ENCODE measurements at regions not wholly inside any gene's neighbourhood (a gene's known extent, or its start where the extent isn't known, plus 50 kb on each side); places are given as distances from the start of the nearest gene placed in this dataset.

GRCh38 chr5:175253597-175253996 lies 190.4 kb downstream of the DRD1 start:
- CTCF ChIA-PET, result no interaction called here
- no peaks in the 10 kb centered on the region for H3K27me3 Mint-ChIP-seq
- no peak overlapping the region for H3K4me3 Mint-ChIP-seq
- no peaks in the 10 kb centered on the region for H3K4me1 Mint-ChIP-seq
- no peak for DNase-seq
- no peaks in the 10 kb centered on the region for H3K9me3 Mint-ChIP-seq
- H3K36me3 Mint-ChIP-seq, result no peaks in the 10 kb centered on the region
- H3K27ac Mint-ChIP-seq, result no peak overlapping the region

DNA sequence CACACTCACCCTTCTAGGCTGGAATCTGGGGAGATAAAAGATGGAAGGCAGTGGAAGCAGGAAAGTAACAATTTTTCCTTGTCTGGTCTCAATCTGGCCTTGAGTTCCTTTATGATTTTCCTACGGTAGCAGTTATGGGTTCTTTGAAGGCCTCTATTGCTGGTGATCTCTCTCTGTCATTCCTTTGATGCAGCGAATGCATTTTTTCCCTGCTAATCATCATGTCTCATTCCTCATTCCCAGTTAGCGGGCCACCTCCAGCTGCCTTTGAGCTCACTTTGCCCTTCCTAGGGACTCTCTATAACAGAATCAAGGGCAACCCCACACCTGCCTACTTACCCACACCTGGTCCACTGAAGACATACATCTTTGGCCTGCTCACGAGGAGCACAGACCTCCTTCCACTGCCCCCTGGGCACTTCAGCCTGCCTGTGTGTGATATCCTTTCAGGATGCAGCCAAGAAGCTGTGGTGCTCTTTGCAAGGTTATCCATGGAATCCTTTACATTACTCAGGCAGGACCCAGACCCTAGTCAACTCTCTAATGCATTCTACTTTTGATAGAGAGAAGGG lies 191.7 kb downstream of the DRD1 start:
- no peak overlapping the region for H3K27ac Mint-ChIP-seq
- CTCF ChIA-PET, result no interaction called here
- no peaks in the 10 kb centered on the region for H3K9me3 Mint-ChIP-seq
- H3K36me3 Mint-ChIP-seq, result no peaks in the 10 kb centered on the region
- H3K27me3 Mint-ChIP-seq, result no peaks in the 10 kb centered on the region
- no peak overlapping the region for H3K4me3 Mint-ChIP-seq
- DNase-seq, result no peak
- no peaks in the 10 kb centered on the region for H3K4me1 Mint-ChIP-seq

DNA sequence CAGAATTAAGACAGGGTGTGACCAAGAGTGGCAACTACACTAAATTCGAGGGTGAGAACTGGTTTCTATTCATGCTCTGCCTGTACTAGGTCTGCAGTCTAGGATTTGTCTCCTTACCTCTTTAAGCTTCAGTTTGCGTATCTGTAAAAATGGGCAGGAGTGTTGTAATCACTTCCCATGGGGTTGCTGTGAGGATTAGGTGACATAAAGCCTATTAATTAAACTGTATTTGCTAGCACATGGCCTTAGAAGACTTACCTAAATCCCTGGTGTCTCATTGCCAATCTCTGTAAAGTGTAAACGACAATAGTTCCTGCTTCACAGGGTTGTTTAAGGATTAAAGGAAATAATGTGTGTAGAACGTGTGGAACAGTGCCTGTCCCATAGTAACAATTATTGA lies 193.6 kb downstream of the DRD1 start:
- H3K4me1 Mint-ChIP-seq, result no peaks in the 10 kb centered on the region
- H3K9me3 Mint-ChIP-seq, result no peaks in the 10 kb centered on the region
- H3K4me3 Mint-ChIP-seq, result no peak overlapping the region
- H3K36me3 Mint-ChIP-seq, result no peaks in the 10 kb centered on the region
- H3K27ac Mint-ChIP-seq, result no peak overlapping the region
- CTCF ChIA-PET, result no interaction called here
- peaks cover 9% of the 10 kb centered on the region for H3K27me3 Mint-ChIP-seq
- no peak for DNase-seq

GRCh38 chr5:175248416-175248905 lies 195.5 kb downstream of the DRD1 start:
- Mint-ChIP-seq H3K27ac (no peak overlapping the region), H3K27me3 (peaks cover 9% of the 10 kb centered on the region), H3K4me3 (no peak overlapping the region), H3K9me3 (no peaks in the 10 kb centered on the region), H3K36me3 (no peaks in the 10 kb centered on the region), H3K4me1 (no peaks in the 10 kb centered on the region)
- DNase-seq, result no peak
- CTCF ChIA-PET, result no interaction called here

DNA sequence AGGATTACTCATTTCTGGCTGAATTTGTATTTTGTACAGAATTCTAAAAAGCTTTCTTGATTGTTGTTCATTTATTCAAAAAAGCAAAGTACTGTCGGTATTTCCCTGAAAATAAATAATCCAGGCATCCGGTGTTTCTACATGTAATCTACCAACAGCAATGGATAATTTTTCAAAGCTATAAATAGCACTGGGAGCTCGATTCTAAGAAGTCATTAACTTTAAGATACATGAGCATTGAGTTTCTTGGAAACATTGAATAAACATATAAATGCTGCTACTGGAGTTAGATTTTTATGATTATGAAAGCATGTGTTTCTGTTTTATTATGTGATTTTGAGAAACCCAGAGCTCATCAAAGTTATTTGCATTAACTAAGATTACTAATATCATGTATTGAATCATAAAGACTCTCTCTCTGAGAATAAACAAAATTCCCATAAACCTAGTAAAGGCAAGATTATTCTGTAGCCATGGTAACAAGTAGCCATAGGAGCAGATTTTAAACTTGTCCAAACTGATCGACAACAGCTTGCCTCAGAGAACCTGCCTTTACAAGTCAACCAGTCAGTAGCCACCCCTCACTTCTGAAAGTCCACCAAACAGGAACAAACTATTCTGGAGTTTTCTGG lies 197.0 kb downstream of the DRD1 start:
- no peak for DNase-seq
- Mint-ChIP-seq H3K36me3 (no peaks in the 10 kb centered on the region), H3K27ac (no peak overlapping the region), H3K27me3 (peaks cover 9% of the 10 kb centered on the region), H3K4me3 (no peak overlapping the region), H3K4me1 (no peaks in the 10 kb centered on the region), H3K9me3 (no peaks in the 10 kb centered on the region)
- CTCF ChIA-PET, result no interaction called here

- CTCF ChIA-PET, result no interaction called here
- no peak for DNase-seq
- no peaks in the 10 kb centered on the region for H3K4me1 Mint-ChIP-seq
- H3K9me3 Mint-ChIP-seq, result no peaks in the 10 kb centered on the region
- peaks cover 9% of the 10 kb centered on the region for H3K27me3 Mint-ChIP-seq
- H3K4me3 Mint-ChIP-seq, result no peak overlapping the region
- no peak overlapping the region for H3K27ac Mint-ChIP-seq
- H3K36me3 Mint-ChIP-seq, result no peaks in the 10 kb centered on the region
Measured at GRCh38 chr5:175246242-175246888, 197.6 kb downstream of the DRD1 start.

GRCh38 chr5:175243441-175243840 lies 200.5 kb downstream of the DRD1 start:
- no peak for DNase-seq
- Mint-ChIP-seq H3K27me3 (peaks cover 9% of the 10 kb centered on the region), H3K4me3 (no peak overlapping the region), H3K27ac (no peak overlapping the region), H3K9me3 (no peaks in the 10 kb centered on the region), H3K36me3 (no peaks in the 10 kb centered on the region), H3K4me1 (no peaks in the 10 kb centered on the region)
- CTCF ChIA-PET, result no interaction called here

DNA sequence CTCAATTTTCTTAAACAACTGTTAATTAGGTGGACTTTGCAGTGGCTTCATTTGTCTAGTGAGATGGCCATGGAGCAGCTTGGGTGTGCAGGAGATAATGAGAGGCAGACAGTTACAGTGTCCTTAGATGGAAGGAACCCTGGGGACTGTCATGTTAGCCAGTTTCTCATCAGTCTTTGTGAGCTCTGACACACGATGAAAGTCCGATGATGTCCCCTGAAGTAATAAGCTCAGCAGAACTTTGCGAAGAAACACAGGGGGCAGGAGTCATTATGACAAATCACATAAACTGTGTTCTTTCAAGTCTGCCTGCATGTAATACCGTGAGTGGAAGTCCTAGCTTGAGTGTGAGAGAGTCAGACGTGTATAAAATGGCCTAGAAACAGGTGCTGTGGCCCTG lies 201.8 kb downstream of the DRD1 start:
- H3K36me3 Mint-ChIP-seq, result no peaks in the 10 kb centered on the region
- CTCF ChIA-PET, result no interaction called here
- DNase-seq, result no peak
- H3K9me3 Mint-ChIP-seq, result no peaks in the 10 kb centered on the region
- H3K27ac Mint-ChIP-seq, result no peak overlapping the region
- H3K4me1 Mint-ChIP-seq, result no peaks in the 10 kb centered on the region
- H3K27me3 Mint-ChIP-seq, result peaks cover 9% of the 10 kb centered on the region
- no peak overlapping the region for H3K4me3 Mint-ChIP-seq

DNA sequence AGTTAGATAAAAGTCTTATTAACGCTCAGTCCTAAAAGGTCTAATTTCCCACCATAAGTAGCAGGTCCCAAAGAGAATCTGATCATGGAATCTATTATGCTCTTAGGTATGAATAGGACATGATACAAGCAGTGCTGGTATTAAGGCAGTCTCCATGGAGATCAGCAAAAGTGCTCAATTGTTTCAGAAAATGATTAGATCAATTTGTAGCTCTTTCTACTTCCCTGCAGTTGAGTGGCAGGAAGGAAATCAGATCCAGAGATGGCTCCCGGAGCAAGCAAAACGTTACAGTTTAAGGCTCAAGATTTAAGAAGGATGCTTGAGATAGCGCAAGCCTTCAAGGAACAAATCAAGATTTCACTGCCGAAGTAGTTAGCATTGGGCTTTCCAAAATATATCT lies 205.7 kb downstream of the DRD1 start:
- no peak for DNase-seq
- H3K4me3 Mint-ChIP-seq, result no peak overlapping the region
- no peaks in the 10 kb centered on the region for H3K36me3 Mint-ChIP-seq
- no peaks in the 10 kb centered on the region for H3K9me3 Mint-ChIP-seq
- H3K27me3 Mint-ChIP-seq, result peaks cover 4% of the 10 kb centered on the region
- CTCF ChIA-PET, result no interaction called here
- no peaks in the 10 kb centered on the region for H3K4me1 Mint-ChIP-seq
- H3K27ac Mint-ChIP-seq, result no peak overlapping the region

- no peak overlapping the region for H3K4me3 Mint-ChIP-seq
- CTCF ChIA-PET, result no interaction called here
- no peaks in the 10 kb centered on the region for H3K9me3 Mint-ChIP-seq
- H3K27me3 Mint-ChIP-seq, result peaks cover 4% of the 10 kb centered on the region
- no peaks in the 10 kb centered on the region for H3K4me1 Mint-ChIP-seq
- H3K36me3 Mint-ChIP-seq, result no peaks in the 10 kb centered on the region
- DNase-seq, result no peak
- no peak overlapping the region for H3K27ac Mint-ChIP-seq
Measured at GRCh38 chr5:175236176-175236575, 207.8 kb downstream of the DRD1 start.

DNA sequence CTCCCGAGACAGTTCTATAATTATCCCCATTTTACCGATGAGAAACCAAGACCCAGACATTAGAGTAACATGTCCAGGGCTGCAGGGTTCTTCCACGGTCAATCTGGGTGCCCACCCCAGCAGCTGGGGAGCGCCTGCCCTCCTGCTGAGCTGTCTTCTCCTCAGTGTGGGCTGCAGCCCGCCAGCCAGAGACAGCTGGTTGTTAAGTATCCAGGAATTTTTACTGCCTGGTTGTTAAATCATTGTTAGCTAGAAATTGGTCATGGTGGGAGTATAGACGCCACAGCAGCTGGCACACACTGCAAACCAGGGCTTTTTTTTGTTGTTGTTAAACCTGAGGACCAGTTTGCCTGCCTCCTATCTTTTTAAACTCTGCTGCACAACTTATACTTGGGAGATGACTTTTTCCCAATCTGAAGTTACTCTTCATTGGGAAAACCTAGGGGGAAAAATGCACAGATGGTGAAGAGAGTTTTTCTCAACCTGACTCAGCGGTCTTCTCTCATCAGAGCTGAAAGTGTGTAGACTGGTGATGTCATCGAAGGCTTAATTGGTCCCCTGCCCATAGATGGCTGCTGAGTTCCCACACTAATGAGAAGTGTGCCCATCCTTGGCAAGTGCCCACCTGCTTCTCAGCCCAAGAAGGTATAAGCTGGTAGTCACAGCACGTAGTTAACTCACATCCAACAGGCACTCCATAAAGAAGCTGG lies 208.6 kb downstream of the DRD1 start:
- Mint-ChIP-seq H3K4me1 (no peaks in the 10 kb centered on the region), H3K36me3 (no peaks in the 10 kb centered on the region), H3K4me3 (no peak overlapping the region), H3K27ac (no peak overlapping the region), H3K27me3 (peaks cover 4% of the 10 kb centered on the region), H3K9me3 (no peaks in the 10 kb centered on the region)
- no peak for DNase-seq
- CTCF ChIA-PET, result no interaction called here

GRCh38 chr5:175230299-175230698 lies 213.7 kb downstream of the DRD1 start:
- peaks cover 4% of the 10 kb centered on the region for H3K27me3 Mint-ChIP-seq
- no peaks in the 10 kb centered on the region for H3K9me3 Mint-ChIP-seq
- no peaks in the 10 kb centered on the region for H3K4me1 Mint-ChIP-seq
- H3K36me3 Mint-ChIP-seq, result no peaks in the 10 kb centered on the region
- no peak overlapping the region for H3K27ac Mint-ChIP-seq
- CTCF ChIA-PET, result no interaction called here
- DNase-seq, result no peak
- no peak overlapping the region for H3K4me3 Mint-ChIP-seq

GRCh38 chr5:175226506-175226905 lies 217.5 kb downstream of the DRD1 start:
- CTCF ChIA-PET, result no interaction called here
- Mint-ChIP-seq H3K36me3 (no peaks in the 10 kb centered on the region), H3K27me3 (no peaks in the 10 kb centered on the region), H3K9me3 (no peaks in the 10 kb centered on the region), H3K4me1 (no peaks in the 10 kb centered on the region), H3K4me3 (no peak overlapping the region), H3K27ac (no peak overlapping the region)
- DNase-seq, result no peak

DNA sequence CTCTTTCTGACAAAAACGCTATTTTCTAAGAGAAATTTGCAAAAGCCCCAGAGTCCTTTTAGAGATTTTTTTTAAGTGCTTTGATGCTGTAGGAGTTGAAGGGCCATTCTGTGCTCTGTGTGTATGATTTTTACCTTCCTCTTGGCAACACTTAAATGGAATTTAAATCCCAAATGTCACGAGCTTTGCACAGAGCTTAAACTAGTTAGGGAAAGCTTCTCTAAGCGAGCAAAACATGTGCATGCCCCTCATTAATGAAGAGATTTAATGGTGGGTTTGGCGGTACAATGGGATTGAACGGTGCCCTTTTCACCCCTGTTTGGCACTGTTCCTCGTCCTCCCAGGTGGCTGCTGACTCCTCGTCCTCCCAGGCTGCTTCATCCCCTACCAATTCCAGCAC lies 220.7 kb downstream of the DRD1 start:
- Mint-ChIP-seq H3K4me3 (no peak overlapping the region), H3K36me3 (no peaks in the 10 kb centered on the region), H3K4me1 (no peaks in the 10 kb centered on the region), H3K27ac (no peak overlapping the region), H3K27me3 (no peaks in the 10 kb centered on the region), H3K9me3 (no peaks in the 10 kb centered on the region)
- CTCF ChIA-PET, result no interaction called here
- no peak for DNase-seq

DNA sequence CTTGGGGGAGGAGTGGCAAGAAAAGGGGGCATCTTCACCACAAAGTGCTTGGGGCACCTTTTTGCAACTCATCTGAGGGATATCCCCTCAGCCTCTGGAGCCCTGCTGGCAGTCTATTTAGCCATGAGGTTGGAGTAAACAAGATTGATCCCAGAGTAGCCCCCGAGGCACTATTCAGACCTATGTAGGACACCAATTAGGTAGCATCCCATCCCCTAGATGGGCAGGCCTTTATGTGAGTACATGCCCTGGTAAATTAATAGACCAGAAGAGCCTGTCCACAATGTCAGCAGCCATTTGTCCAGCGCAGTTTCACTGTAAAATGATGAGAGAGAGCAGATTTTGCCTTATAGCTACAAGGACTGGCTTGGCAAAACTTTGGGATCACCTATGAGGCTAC lies 221.4 kb downstream of the DRD1 start:
- CTCF ChIA-PET, result no interaction called here
- H3K27ac Mint-ChIP-seq, result no peak overlapping the region
- no peaks in the 10 kb centered on the region for H3K4me1 Mint-ChIP-seq

More for the DNA sequence above, 221.4 kb downstream of the DRD1 start:
- DNase-seq, result no peak
- Mint-ChIP-seq H3K36me3 (no peaks in the 10 kb centered on the region), H3K27me3 (no peaks in the 10 kb centered on the region), H3K9me3 (no peaks in the 10 kb centered on the region), H3K4me3 (no peak overlapping the region)
